AG09309 (cell line): ENCODE measurements at regions not wholly inside any gene's neighbourhood (a gene's known extent, or its start where the extent isn't known, plus 50 kb on each side); places are given as distances from the start of the nearest gene placed in this dataset.

Source experiments
- DNase-seq: peaks from one replicate; pipeline ENCODE4 v3.0.0-alpha.2; 2010; ENCODE audit warnings: low read depth
- H3K4me3 ChIP-seq: 2 replicates; pipeline ENCODE4 v1.5.1; 2011; ENCODE audit warnings: mild to moderate bottlenecking, low read depth, low read length, moderate library complexity; ENCODE audit not compliant: control insufficient read depth
- CTCF ChIP-seq: IDR thresholded peaks from 2 replicates; pipeline ENCODE4 v1.5.1; 2011; ENCODE audit warnings: mild to moderate bottlenecking, low read depth, low read length, inconsistent platforms; ENCODE audit not compliant: insufficient read depth, control insufficient read depth; ENCODE audit errors: missing control alignments

- TF ChIP-seq CTCF = no peak
- H3K4me3 ChIP-seq = no peak overlapping the region
- DNase-seq = no peak
These were observed 217.8 kb upstream of the SOX9 start for GRCh38 chr17:71902894-71903506.

- no peak for DNase-seq
- H3K4me3 ChIP-seq = no peak overlapping the region
- TF ChIP-seq CTCF = no peak
These were observed 215.3 kb upstream of the SOX9 start for GRCh38 chr17:71905376-71906031.

GRCh38 chr17:71909155-71909554 is 211.7 kb upstream of the SOX9 start:
- no peak for TF ChIP-seq CTCF
- no peak for DNase-seq
- no peak overlapping the region for H3K4me3 ChIP-seq

- no peak for TF ChIP-seq CTCF
- H3K4me3 ChIP-seq = no peak overlapping the region
- no peak for DNase-seq
These were observed 210.8 kb upstream of the SOX9 start for GRCh38 chr17:71910002-71910401.

- TF ChIP-seq CTCF = no peak
- DNase-seq = no peak
These were observed 206.8 kb upstream of the SOX9 start for GRCh38 chr17:71914042-71914441.

GRCh38 chr17:71914812-71915211 is 206.0 kb upstream of the SOX9 start:
- TF ChIP-seq CTCF = no peak
- no peak for DNase-seq
- no peak overlapping the region for H3K4me3 ChIP-seq

More at GRCh38 chr17:71914042-71914441, 206.8 kb upstream of the SOX9 start:
- no peak overlapping the region for H3K4me3 ChIP-seq

- no peak for DNase-seq
- no peak for TF ChIP-seq CTCF
- no peak overlapping the region for H3K4me3 ChIP-seq
These were observed 203.1 kb upstream of the SOX9 start for GRCh38 chr17:71917715-71918114.
